IMR-90 (cell line): ENCODE measurements at regions not wholly inside any gene's neighbourhood (a gene's known extent, or its start where the extent isn't known, plus 50 kb on each side); places are given as distances from the start of the nearest gene placed in this dataset.

Source experiments
- ATAC-seq: fragments of 200-7000 bp; cut with Tn5 transposase; 2 replicates; pipeline ENCODE4 v1.9.1; 2020; ENCODE audit warnings: low read depth, mild to moderate bottlenecking, moderate library complexity
- BruUV-seq: library from RNA; stranded (reverse); fragments of 400-500 nt; replicated peaks from 2 replicates; lab custom pipeline; 2021; lab: Mats Ljungman, UMichigan
- CTCF ChIA-PET: fragments of 300-600 bp; formaldehyde crosslinking; extraction: SDS; loops from one replicate; lab custom pipeline; 2021; ENCODE audit warnings: antibody characterized with exemption; lab: Yijun Ruan, JAX
- POLR2A ChIA-PET: fragments of 300-600 bp; sonication (Branson Sonifier 250); formaldehyde crosslinking; loops from one replicate; lab custom pipeline; 2022; ENCODE audit warnings: antibody characterized with exemption; ENCODE audit not compliant: unreplicated experiment; lab: Charles Lee
- DNase-seq: peaks from one replicate; pipeline ENCODE4 v3.0.0; 2013
- H2AFZ ChIP-seq: replicated peaks from 2 replicates; pipeline ENCODE3; 2013; ENCODE audit warnings: low read length, mild to moderate bottlenecking; ENCODE audit not compliant: poor library complexity
- H2AK5ac ChIP-seq: 2 replicates; pipeline ENCODE4 v1.6.1; 2013; ENCODE audit warnings: low read depth, low read length, inconsistent platforms
- H2AK9ac ChIP-seq: replicated peaks from 2 replicates; pipeline ENCODE3; 2013; ENCODE audit warnings: mild to moderate bottlenecking, low read depth, low read length, moderate library complexity; ENCODE audit not compliant: poor library complexity
- H2BK120ac ChIP-seq: 2 replicates; pipeline ENCODE4 v1.6.1; 2013; ENCODE audit warnings: low read depth, low read length, inconsistent platforms
- H2BK15ac ChIP-seq: 3 replicates; pipeline ENCODE4 v1.6.1; 2013; ENCODE audit warnings: low read depth, low read length, inconsistent platforms
- H2BK20ac ChIP-seq: 2 replicates; pipeline ENCODE4 v1.6.1; 2013; ENCODE audit warnings: low read depth, mild to moderate bottlenecking, inconsistent platforms, low read length, moderate library complexity
- H2BK5ac ChIP-seq: 2 replicates; pipeline ENCODE4 v1.6.1; 2013; ENCODE audit warnings: mild to moderate bottlenecking, low read depth, low read length, inconsistent platforms; ENCODE audit not compliant: poor library complexity, severe bottlenecking
- H3K14ac ChIP-seq: replicated peaks from 2 replicates; pipeline ENCODE4 v1.6.1; 2013; ENCODE audit warnings: low read depth, low read length, inconsistent platforms
- H3K18ac ChIP-seq: 2 replicates; pipeline ENCODE4 v1.6.1; 2013; ENCODE audit warnings: low read depth, low read length, control low read depth
- H3K23ac ChIP-seq: 2 replicates; pipeline ENCODE4 v1.6.1; 2013; ENCODE audit warnings: low read depth, low read length, inconsistent platforms
- H3K27ac ChIP-seq: 2 replicates; pipeline ENCODE4 v1.5.1; 2013; ENCODE audit warnings: mild to moderate bottlenecking, control low read depth, low read length; ENCODE audit not compliant: insufficient read depth
- H3K27me3 ChIP-seq: 2 replicates; pipeline ENCODE4 v1.6.1; 2013; ENCODE audit warnings: low read length; ENCODE audit not compliant: control insufficient read depth, insufficient read depth
- H3K36me3 ChIP-seq: 2 replicates; pipeline ENCODE4 v1.6.1; 2013; ENCODE audit warnings: low read length, mixed read lengths; ENCODE audit not compliant: control insufficient read depth, insufficient read depth
- H3K4ac ChIP-seq: 2 replicates; pipeline ENCODE4 v1.6.1; 2013; ENCODE audit warnings: low read depth, low read length, inconsistent platforms
- H3K4me1 ChIP-seq: 2 replicates; pipeline ENCODE4 v1.6.1; 2013; ENCODE audit warnings: low read length, mixed read lengths; ENCODE audit not compliant: control insufficient read depth, insufficient read depth
- H3K4me2 ChIP-seq: 2 replicates; pipeline ENCODE4 v1.6.1; 2013; ENCODE audit warnings: low read depth, mild to moderate bottlenecking, control low read depth, low read length, moderate library complexity
- H3K4me3 ChIP-seq: 2 replicates; pipeline ENCODE4 v1.5.1; 2013; ENCODE audit warnings: low read depth, mild to moderate bottlenecking, control low read depth, low read length, moderate library complexity; ENCODE audit not compliant: insufficient read depth
- H3K56ac ChIP-seq: 2 replicates; pipeline ENCODE4 v1.6.1; 2013; ENCODE audit warnings: low read length, inconsistent platforms; ENCODE audit not compliant: insufficient read depth; ENCODE audit errors: extremely low read depth
- H3K79me1 ChIP-seq, 2 experiments: 2 replicates each; pipeline ENCODE4 v1.6.1; 2013; ENCODE audit warnings: low read length in 2 of 2, inconsistent platforms in 1 of 2, low read depth in 1 of 2
- H3K9ac ChIP-seq: 2 replicates; pipeline ENCODE4 v1.6.1; 2013; ENCODE audit warnings: low read depth, low read length, control low read depth
- H3K9me1 ChIP-seq: 2 replicates; pipeline ENCODE4 v1.6.1; 2013; ENCODE audit warnings: low read length, inconsistent platforms; ENCODE audit not compliant: insufficient read depth
- H3K9me3 ChIP-seq: 2 replicates; pipeline ENCODE4 v1.6.1; 2013; ENCODE audit warnings: low read length; ENCODE audit not compliant: control insufficient read depth, insufficient read depth
- H4K20me1 ChIP-seq: 2 replicates; pipeline ENCODE4 v1.6.1; 2013; ENCODE audit warnings: low read length, inconsistent platforms; ENCODE audit not compliant: insufficient read depth
- H4K5ac ChIP-seq: 2 replicates; pipeline ENCODE4 v1.6.1; 2013; ENCODE audit warnings: mild to moderate bottlenecking, low read depth, low read length, control low read depth
- H4K8ac ChIP-seq, 2 experiments: 2 replicates each; pipeline ENCODE4 v1.6.1; 2013; ENCODE audit warnings: low read depth in 2 of 2, low read length in 2 of 2, control low read depth in 1 of 2, inconsistent platforms in 1 of 2
- H4K91ac ChIP-seq: 2 replicates; pipeline ENCODE4 v1.6.1; 2013; ENCODE audit warnings: low read depth, low read length, inconsistent platforms; ENCODE audit not compliant: insufficient read depth
- CEBPB ChIP-seq: IDR thresholded peaks from 2 replicates; pipeline ENCODE4 v1.6.1; 2012; ENCODE audit warnings: low read depth, low read length, improper control_type of control experiment
- CTCF ChIP-seq: conservative IDR thresholded peaks from 2 replicates; pipeline ENCODE4 v1.5.1; 2012; ENCODE audit warnings: mild to moderate bottlenecking, low read depth, low read length, improper control_type of control experiment
- ELK1 ChIP-seq: fragments of 150-350 bp; IDR thresholded peaks from 2 replicates; pipeline ENCODE4 v1.6.1; 2016; ENCODE audit warnings: low read depth, mild to moderate bottlenecking, low read length, moderate library complexity, borderline replicate concordance
- MAZ ChIP-seq: IDR thresholded peaks from 2 replicates; pipeline ENCODE4 v1.6.1; 2012; ENCODE audit warnings: low read depth, mild to moderate bottlenecking, low read length, improper control_type of control experiment, moderate library complexity, borderline replicate concordance
- SMC3 ChIP-seq: fragments of 150-350 bp; IDR thresholded peaks from 2 replicates; pipeline ENCODE4 v1.6.1; 2016; ENCODE audit warnings: low read depth, mild to moderate bottlenecking, antibody characterized with exemption, low read length, moderate library complexity
- USF2 ChIP-seq: fragments of 150-350 bp; IDR thresholded peaks from 2 replicates; pipeline ENCODE4 v1.6.1; 2017; ENCODE audit warnings: mild to moderate bottlenecking, antibody characterized with exemption, low read length, low read depth
- WGBS, 2 experiments: methylation state at CpG; one replicate each; pipeline versions ENCODE4 v1.1.5 to v1.1.7; 2013; ENCODE audit warnings: missing lambda C conversion rate in 2 of 2; ENCODE audit not compliant: insufficient read length in 1 of 2; ENCODE audit errors: extremely low coverage in 2 of 2; 5-methylcytosine and 5-hydroxymethylcytosine counted together
- dilution Hi-C: fragments of 300-500 bp; cut with HindIII; formaldehyde crosslinking; loops from one replicate; pipeline ENCODE4 v1.14.3; 2018; ENCODE audit warnings: low sequenced_read_pairs; ENCODE audit not compliant: unreplicated experiment
- in situ Hi-C: fragments of 300-500 bp; cut with MboI; formaldehyde crosslinking; loops from 3 replicates; pipeline ENCODE4 v1.14.3; 2019; ENCODE audit warnings: low sequenced_read_pairs, inconsistent platforms, mixed read lengths
- intact Hi-C: fragments of 100-400 bp; cut with micrococcal nuclease; formaldehyde crosslinking; loops from 2 replicates; pipeline ENCODE4 v1.10.0; 2022

GRCh38 chrX:85503258-85504158 is 124.0 kb upstream of the POF1B start:
- intact Hi-C loops (no loop called here), dilution Hi-C loops (no loop called here), in situ Hi-C loops (no loop called here)
- CTCF ChIA-PET, result no interaction called here
- H3K4ac ChIP-seq, result no peak overlapping the region
- no peaks in the 10 kb centered on the region for H3K27me3 ChIP-seq
- H2BK5ac ChIP-seq, result no peak overlapping the region
- no peak overlapping the region for H3K56ac ChIP-seq
- H3K4me2 ChIP-seq, result no peak overlapping the region
- H3K9me3 ChIP-seq, result no peaks in the 10 kb centered on the region
- ATAC-seq, result no peak
- H2AK9ac ChIP-seq, result no peak overlapping the region
- H3K14ac ChIP-seq, result no peak overlapping the region
- no peak overlapping the region for H2BK20ac ChIP-seq
- H4K91ac ChIP-seq, result no peak overlapping the region
- no peak overlapping the region for H3K27ac ChIP-seq
- H4K8ac ChIP-seq, result no peak overlapping the region
- no peak overlapping the region for H2AFZ ChIP-seq
- no TSS peak for BruUV-seq
- no peak overlapping the region for H4K5ac ChIP-seq
- no peak overlapping the region for H3K4me3 ChIP-seq
- POLR2A ChIA-PET, result no interaction called here
- no peak overlapping the region for H2BK15ac ChIP-seq
- H2BK120ac ChIP-seq, result no peak overlapping the region
- no peak for TF ChIP-seq SMC3
- TF ChIP-seq CTCF, result no peak
- no peak for TF ChIP-seq USF2
- no peak for TF ChIP-seq MAZ
- no peak for TF ChIP-seq ELK1
- TF ChIP-seq CEBPB, result no peak
- no peak for DNase-seq
- no peak overlapping the region for H3K18ac ChIP-seq
- no CpG with 5 or more reads among the region's 6 CpGs for WGBS, 2 experiments
- H3K9ac ChIP-seq, result no peak overlapping the region
- no peaks in the 10 kb centered on the region for H3K79me1 ChIP-seq
- H3K4me1 ChIP-seq, result no peaks in the 10 kb centered on the region
- H3K23ac ChIP-seq, result no peak overlapping the region
- H3K36me3 ChIP-seq, result no peaks in the 10 kb centered on the region
- H2AK5ac ChIP-seq, result no peak overlapping the region
- H4K20me1 ChIP-seq, result no peaks in the 10 kb centered on the region
- no peaks in the 10 kb centered on the region for H3K9me1 ChIP-seq
